H1 (cell line): ENCODE measurements at regions not wholly inside any gene's neighbourhood (a gene's known extent, or its start where the extent isn't known, plus 50 kb on each side); places are given as distances from the start of the nearest gene placed in this dataset.

Experiments
- CTCF ChIA-PET: fragments of 300-600 bp; sonication (Branson Sonifier 250); formaldehyde crosslinking; loops from one replicate; lab custom pipeline; 2021; ENCODE audit not compliant: partially characterized antibody; lab: Charles Lee
- POLR2A ChIA-PET: fragments of 300-600 bp; sonication (Branson Sonifier 250); formaldehyde crosslinking; loops from one replicate; lab custom pipeline; 2021; ENCODE audit warnings: inconsistent platforms; ENCODE audit not compliant: partially characterized antibody; lab: Charles Lee
- DNase-seq, 2 experiments: peaks; one replicate each; pipeline versions ENCODE4 v3.0.0 to v3.0.0-alpha.2; 2010 to 2022; ENCODE audit warnings: low spot score in 2 of 2, low read depth in 1 of 2, mixed read lengths in 1 of 2
- FAIRE-seq: peaks from 2 replicates; lab custom pipeline; 2011; peaks lifted over from hg19 to GRCh38; lab: Jason Lieb, UNC
- H2AFZ ChIP-seq: 2 replicates; pipeline ENCODE4 v1.8.1; 2012; ENCODE audit warnings: low read length, inconsistent platforms
- H2AK5ac ChIP-seq: 2 replicates; pipeline ENCODE4 v1.6.1; 2013; ENCODE audit warnings: low read depth, low read length
- H2BK120ac ChIP-seq: replicated peaks from 2 replicates; pipeline ENCODE3; 2013; ENCODE audit warnings: low read depth, low read length, inconsistent platforms
- H2BK12ac ChIP-seq: 2 replicates; pipeline ENCODE4 v1.6.1; 2013; ENCODE audit warnings: low read depth, low read length
- H2BK15ac ChIP-seq: 2 replicates; pipeline ENCODE4 v1.6.1; 2013; ENCODE audit warnings: low read length
- H2BK20ac ChIP-seq: 2 replicates; pipeline ENCODE4 v1.6.1; 2013; ENCODE audit warnings: low read length
- H2BK5ac ChIP-seq: 2 replicates; pipeline ENCODE4 v1.6.1; 2013; ENCODE audit warnings: low read depth, low read length
- H3K14ac ChIP-seq: 2 replicates; pipeline ENCODE4 v1.6.1; 2013; ENCODE audit warnings: inconsistent platforms; ENCODE audit not compliant: insufficient read length
- H3K18ac ChIP-seq: 2 replicates; pipeline ENCODE4 v1.6.1; 2013; ENCODE audit warnings: low read length; ENCODE audit errors: extremely low read depth
- H3K23ac ChIP-seq: 2 replicates; pipeline ENCODE4 v1.6.1; 2013; ENCODE audit warnings: inconsistent platforms; ENCODE audit not compliant: insufficient read length
- H3K23me2 ChIP-seq: 2 replicates; pipeline ENCODE4 v1.6.1; 2013; ENCODE audit warnings: low read depth, low read length
- H3K27ac ChIP-seq: 2 replicates; pipeline ENCODE4 v1.6.1; 2011; ENCODE audit warnings: low read depth, low read length, inconsistent platforms
- H3K27me3 ChIP-seq, 4 experiments: replicated peaks in 1 of 4; 1 replicate in 1 of 4; 2 replicates in 3 of 4; pipeline versions ENCODE4 v1.6.1 to v1.8.1; 2011 to 2013; ENCODE audit warnings: low read length in 3 of 4, mild to moderate bottlenecking in 3 of 4, inconsistent platforms in 2 of 4, mixed read lengths in 2 of 4, moderate library complexity in 1 of 4; ENCODE audit not compliant: control insufficient read depth in 3 of 4, insufficient read depth in 3 of 4; ENCODE audit errors: extremely low read depth in 1 of 4
- H3K36me3 ChIP-seq, 4 experiments: 2 replicates each; pipeline versions ENCODE4 v1.6.1 to v1.8.1; 2011 to 2013; ENCODE audit warnings: mild to moderate bottlenecking in 4 of 4, low read length in 3 of 4, moderate library complexity in 2 of 4, control low read depth in 1 of 4, inconsistent platforms in 1 of 4; ENCODE audit not compliant: insufficient read depth in 4 of 4, control insufficient read depth in 2 of 4
- H3K4ac ChIP-seq: replicated peaks from 2 replicates; pipeline ENCODE3; 2013; ENCODE audit warnings: low read length, low read depth, mixed read lengths, inconsistent platforms; ENCODE audit not compliant: insufficient read length
- H3K4me1 ChIP-seq, 4 experiments: replicated peaks in 1 of 4; 1 replicate in 1 of 4; 2 replicates in 3 of 4; pipeline versions ENCODE4 v1.6.1 to v1.8.1; 2011 to 2013; ENCODE audit warnings: low read length in 3 of 4, inconsistent platforms in 2 of 4, mixed read lengths in 1 of 4; ENCODE audit not compliant: insufficient read depth in 4 of 4, control insufficient read depth in 3 of 4
- H3K4me2 ChIP-seq, 2 experiments: 2 replicates each; pipeline versions ENCODE4 v1.6.1 to v1.8.1; 2011 to 2013; ENCODE audit warnings: low read depth in 2 of 2, low read length in 2 of 2, control low read depth in 1 of 2, inconsistent platforms in 1 of 2, mild to moderate bottlenecking in 1 of 2; ENCODE audit not compliant: insufficient read depth in 1 of 2
- H3K4me3 ChIP-seq, 4 experiments: fragments of 200-600, 300-600 bp in 1 of 4; sonication (generic), shearing (Covaris generic), sonication (Bioruptor Twin) in 1 of 4; 2 replicates each; pipeline versions ENCODE4 v1.5.1 to v1.8.1; 2011 to 2016; ENCODE audit warnings: low read length in 4 of 4, low read depth in 3 of 4, control low read depth in 2 of 4, inconsistent platforms in 2 of 4, mild to moderate bottlenecking in 2 of 4, mixed read lengths in 1 of 4, moderate library complexity in 1 of 4; ENCODE audit not compliant: insufficient read depth in 2 of 4; ENCODE audit errors: extremely low read depth in 1 of 4
- H3K56ac ChIP-seq: replicated peaks from 2 replicates; pipeline ENCODE3; 2013; ENCODE audit warnings: low read depth, mild to moderate bottlenecking, mixed read lengths, low read length, inconsistent platforms; ENCODE audit not compliant: insufficient read length
- H3K79me1 ChIP-seq: 2 replicates; pipeline ENCODE4 v1.6.1; 2013; ENCODE audit warnings: low read depth, low read length, control low read depth
- H3K79me2 ChIP-seq, 2 experiments: 2 replicates each; pipeline versions ENCODE4 v1.6.1 to v1.8.1; 2012 to 2013; ENCODE audit warnings: low read length in 2 of 2, mild to moderate bottlenecking in 2 of 2, inconsistent platforms in 1 of 2; ENCODE audit not compliant: insufficient read depth in 2 of 2, control insufficient read depth in 1 of 2
- H3K9ac ChIP-seq, 4 experiments: replicated peaks in 1 of 4; 1 replicate in 1 of 4; 2 replicates in 3 of 4; pipeline versions ENCODE4 v1.6.1 to v1.8.1; 2011 to 2013; ENCODE audit warnings: low read depth in 3 of 4, low read length in 3 of 4, control low read depth in 2 of 4, mild to moderate bottlenecking in 2 of 4, moderate library complexity in 2 of 4, inconsistent platforms in 1 of 4; ENCODE audit errors: extremely low read depth in 1 of 4
- H3K9me3 ChIP-seq, 2 experiments: 2 replicates each; pipeline versions ENCODE4 v1.6.1 to v1.8.1; 2012 to 2013; ENCODE audit warnings: mild to moderate bottlenecking in 2 of 2, moderate library complexity in 2 of 2, control low read depth in 1 of 2, inconsistent platforms in 1 of 2, low read depth in 1 of 2, low read length in 1 of 2, mixed read lengths in 1 of 2; ENCODE audit not compliant: insufficient read depth in 2 of 2
- H4K20me1 ChIP-seq, 2 experiments: replicated peaks in 1 of 2; 2 replicates each; pipeline versions ENCODE3 to v1.8.1; 2011 to 2013; ENCODE audit warnings: inconsistent platforms in 2 of 2, low read length in 2 of 2, mild to moderate bottlenecking in 1 of 2; ENCODE audit not compliant: insufficient read depth in 2 of 2, control insufficient read depth in 1 of 2
- H4K5ac ChIP-seq: 2 replicates; pipeline ENCODE4 v1.6.1; 2013; ENCODE audit warnings: low read length, low read depth, mixed read lengths, inconsistent platforms; ENCODE audit not compliant: insufficient read length
- H4K8ac ChIP-seq: 2 replicates; pipeline ENCODE4 v1.8.0; 2013; ENCODE audit warnings: mild to moderate bottlenecking, moderate library complexity, low read length, inconsistent platforms; ENCODE audit not compliant: insufficient read depth; ENCODE audit errors: extremely low read depth
- H4K91ac ChIP-seq: replicated peaks from 2 replicates; pipeline ENCODE3; 2013; ENCODE audit warnings: low read length, mixed read lengths, inconsistent platforms; ENCODE audit not compliant: insufficient read length
- BACH1 ChIP-seq: IDR thresholded peaks from 2 replicates; pipeline ENCODE4 v1.6.1; 2012; ENCODE audit warnings: low read length, improper control_type of control experiment
- CREB1 ChIP-seq: IDR thresholded peaks from 2 replicates; pipeline ENCODE4 v1.6.1; 2012; ENCODE audit warnings: inconsistent platforms
- EGR1 ChIP-seq: IDR thresholded peaks from 2 replicates; pipeline ENCODE4 v1.6.1; 2011; ENCODE audit warnings: low read depth, low read length, borderline replicate concordance
- KDM1A ChIP-seq: fragments of 200-600, 300-600 bp; sonication (generic); IDR thresholded peaks from 2 replicates; pipeline ENCODE4 v1.7.1; 2016; ENCODE audit warnings: mild to moderate bottlenecking, low read length, borderline replicate concordance
- MAFK ChIP-seq: IDR thresholded peaks from 2 replicates; pipeline ENCODE4 v1.6.1; 2012; ENCODE audit warnings: low read depth, mild to moderate bottlenecking, improper control_type of control experiment, low read length
- MAX ChIP-seq: IDR thresholded peaks from 2 replicates; pipeline ENCODE4 v1.6.1; 2012; ENCODE audit warnings: inconsistent platforms
- POLR2A ChIP-seq, 2 experiments: IDR thresholded peaks; 1 replicate in 1 of 2; 2 replicates in 1 of 2; pipeline ENCODE4 v1.6.1; 2011; ENCODE audit warnings: low read depth in 2 of 2, low read length in 2 of 2, mild to moderate bottlenecking in 2 of 2; ENCODE audit errors: control extremely low read depth in 1 of 2
- POU5F1 ChIP-seq: IDR thresholded peaks from 2 replicates; pipeline ENCODE4 v1.6.1; 2011; ENCODE audit warnings: low read depth, mild to moderate bottlenecking, low read length, moderate library complexity
- SUZ12 ChIP-seq: fragments of 200-600 bp; sonication (generic); IDR thresholded peaks from 2 replicates; pipeline ENCODE4 v1.6.1; 2012; ENCODE audit warnings: mild to moderate bottlenecking, inconsistent platforms, low read length, moderate library complexity, mixed read lengths
- TAF7 ChIP-seq: optimal IDR thresholded peaks from 2 replicates; pipeline ENCODE3; 2011; ENCODE audit warnings: low read depth, mild to moderate bottlenecking, inconsistent platforms, low read length, moderate library complexity, borderline replicate concordance
- TBP ChIP-seq: IDR thresholded peaks from 2 replicates; pipeline ENCODE4 v1.6.1; 2011; ENCODE audit warnings: low read depth, low read length, improper control_type of control experiment
- YY1 ChIP-seq: IDR thresholded peaks from 2 replicates; pipeline ENCODE4 v1.6.1; 2011; ENCODE audit warnings: low read depth, mild to moderate bottlenecking, low read length
- WGBS, 2 experiments: shearing (Covaris generic) in 1 of 2; methylation state at CpG; one replicate each; pipeline versions ENCODE4 v1.1.6 to v1.1.7; 2013 to 2015; ENCODE audit warnings: low lambda C conversion rate in 2 of 2, mixed read lengths in 2 of 2, inconsistent platforms in 1 of 2, low coverage in 1 of 2, missing lambda C conversion rate in 1 of 2; ENCODE audit not compliant: insufficient replicate concordance in 2 of 2, insufficient coverage in 1 of 2, insufficient read length in 1 of 2; ENCODE audit errors: extremely low coverage in 1 of 2, missing lambda C conversion rate in 1 of 2; 5-methylcytosine and 5-hydroxymethylcytosine counted together
- TF ChIP-seq, protein P1 (sequence below): IDR thresholded peaks from 2 replicates; pipeline ENCODE4 v1.6.1; 2011; ENCODE audit warnings: low read length, improper control_type of control experiment

DNA sequence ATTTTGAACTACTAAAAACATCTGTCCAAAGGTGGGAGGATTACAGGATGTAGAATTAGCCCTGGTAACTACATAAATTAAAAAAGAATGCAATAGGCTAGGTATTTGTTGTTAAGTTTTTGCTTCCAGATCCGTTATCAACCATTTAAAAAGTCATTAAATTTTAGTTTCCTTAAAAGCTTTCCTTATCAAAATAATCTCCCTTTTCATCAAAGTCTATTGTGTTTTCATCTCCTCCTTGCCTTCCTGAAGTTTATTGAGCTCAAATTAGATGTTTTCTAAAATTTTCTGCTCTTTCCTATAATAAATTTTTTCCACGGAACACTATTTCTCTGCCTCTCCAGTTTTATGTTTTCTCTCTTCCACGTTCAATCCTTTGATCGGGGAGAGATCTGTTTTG lies 108.6 kb downstream of the MEX3B start:
- Histone ChIP-seq H3K27me3 (no peaks in the 10 kb centered on the region), H2BK5ac (no peak overlapping the region), H3K4ac (no peak overlapping the region), H3K9me3 (no peaks in the 10 kb centered on the region), H3K27ac (no peak overlapping the region), H3K56ac (no peak overlapping the region), H4K20me1 (peaks cover 0 to 2% of the 10 kb centered on the region in 2 experiments), H4K8ac (no peak overlapping the region), H3K4me1 (peaks cover 0 to 5% (median 1%) of the 10 kb centered on the region in 4 experiments; a peak in 2 of 7 replicates), H3K36me3 (no peaks in the 10 kb centered on the region), H2AFZ (no peak overlapping the region), H3K23me2 (no peaks in the 10 kb centered on the region), H4K91ac (no peak overlapping the region), H3K79me1 (no peaks in the 10 kb centered on the region), H3K9ac (no peak overlapping the region), H3K4me2 (no peak overlapping the region), H2BK120ac (no peak overlapping the region), H3K14ac (no peak overlapping the region), H3K4me3 (no peak overlapping the region), H2BK12ac (no peak overlapping the region), H2AK5ac (no peak overlapping the region), H3K18ac (no peak overlapping the region), H2BK15ac (no peak overlapping the region), H3K23ac (no peak overlapping the region), H2BK20ac (no peak overlapping the region), H4K5ac (no peak overlapping the region), H3K79me2 (no peaks in the 10 kb centered on the region)
- ChIA-PET POLR2A (no interaction called here), CTCF (no interaction called here)
- no peak for DNase-seq
- no peak for TF ChIP-seq YY1
- TF ChIP-seq CREB1: no peak
- no peak for TF ChIP-seq EGR1
- no peak for TF ChIP-seq BACH1
- no peak for TF ChIP-seq TBP
- no peak for TF ChIP-seq MAX
- no peak for TF ChIP-seq POLR2A (IDR thresholded peaks at IDR 0.05; ENCODE audit: control extremely low read depth in 1 of 2, low read depth in 2 of 2, low read length in 2 of 2)
- TF ChIP-seq, protein P1, sequence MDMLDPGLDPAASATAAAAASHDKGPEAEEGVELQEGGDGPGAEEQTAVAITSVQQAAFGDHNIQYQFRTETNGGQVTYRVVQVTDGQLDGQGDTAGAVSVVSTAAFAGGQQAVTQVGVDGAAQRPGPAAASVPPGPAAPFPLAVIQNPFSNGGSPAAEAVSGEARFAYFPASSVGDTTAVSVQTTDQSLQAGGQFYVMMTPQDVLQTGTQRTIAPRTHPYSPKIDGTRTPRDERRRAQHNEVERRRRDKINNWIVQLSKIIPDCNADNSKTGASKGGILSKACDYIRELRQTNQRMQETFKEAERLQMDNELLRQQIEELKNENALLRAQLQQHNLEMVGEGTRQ: no peak
- TF ChIP-seq TAF7: no peak
- TF ChIP-seq KDM1A: no peak
- no peak for TF ChIP-seq MAFK
- no peak for TF ChIP-seq POU5F1
- TF ChIP-seq SUZ12: no peak
- no peak for FAIRE-seq
- WGBS, 2 experiments: 94% methylated on average over 4 of the region's 4 CpGs; no CpG with 5 or more reads in 1 of the 2 experiments
